ENCODE measurements at regions not wholly inside any gene's neighbourhood (a gene's known extent, or its start where the extent isn't known, plus 50 kb on each side); places are given as distances from the start of the nearest gene placed in this dataset.

- no peak for TF ChIP-seq CTCF (conservative IDR thresholded peaks at IDR 0.05 in 1 of 2, IDR thresholded peaks at IDR 0.05 in 1 of 2; ENCODE audit: low read depth in 1 of 2, low read length in 2 of 2)
- no peak for TF ChIP-seq EZH2 (IDR thresholded peaks at IDR 0.05; ENCODE audit: low read length, missing control alignments)
Measured at GRCh38 chr11:135073381-135073780, 661.3 kb upstream of the B3GAT1 start.
